Left hindlimb (tissue), 1 donor: ENCODE measurements at regions not wholly inside any gene's neighbourhood (a gene's known extent, or its start where the extent isn't known, plus 50 kb on each side); places are given as distances from the start of the nearest gene placed in this dataset.
A peak's percentile ranks its signal among the peaks of the same experiment; 100 is the strongest.

Experiments used
- DNase-seq: peaks from one replicate; pipeline ENCODE4 v3.0.0-alpha.2; 2018

DNA sequence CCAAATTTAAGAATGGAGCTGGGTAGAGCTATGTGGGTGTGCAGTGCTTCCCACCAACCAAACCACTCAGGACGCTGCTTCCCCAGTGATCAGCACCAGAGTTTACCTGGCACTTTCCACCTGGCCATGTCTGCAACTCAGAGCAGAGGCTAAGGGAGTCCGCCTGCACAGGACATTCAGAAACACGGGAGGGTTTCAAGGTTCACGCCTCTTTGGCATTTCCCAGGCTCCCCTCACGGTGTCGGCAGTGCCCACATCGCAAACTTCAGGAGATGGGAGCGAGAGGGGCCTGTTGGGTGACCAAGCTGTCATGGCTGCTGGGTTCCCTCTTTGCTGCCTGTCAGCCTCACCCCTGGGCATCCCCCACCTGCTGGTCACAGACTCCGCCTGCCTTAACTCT is 161.5 kb downstream of the NXNL2 start:
- no peak for DNase-seq

GRCh38 chr9:88697764-88698432 is 162.9 kb downstream of the NXNL2 start:
- DNase-seq: no peak

DNA sequence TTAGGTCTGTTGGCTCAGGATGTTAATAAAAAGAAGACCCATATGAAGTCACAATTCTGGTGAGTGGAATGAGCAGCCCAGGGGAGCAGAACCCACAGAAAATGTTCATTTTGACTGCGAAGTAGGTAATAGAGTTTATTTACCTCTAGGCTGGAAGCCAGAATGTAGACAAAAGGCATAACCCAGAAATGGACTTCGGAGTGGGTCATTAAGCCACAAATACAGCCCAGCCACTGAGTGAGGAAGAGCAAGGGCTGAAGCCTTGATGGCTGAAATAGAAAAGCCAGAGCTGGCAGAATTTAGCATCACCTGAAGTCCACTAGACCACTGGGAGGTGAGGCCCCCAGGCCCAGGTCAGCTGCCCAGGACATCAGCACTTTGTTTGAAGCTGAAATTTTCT is 168.0 kb downstream of the NXNL2 start:
- DNase-seq: no peak

GRCh38 chr9:88706193-88707113 is 171.5 kb downstream of the NXNL2 start:
- no peak for DNase-seq

GRCh38 chr9:88710449-88710848 is 175.5 kb downstream of the NXNL2 start:
- no peak for DNase-seq

- DNase-seq: no peak
Observed at GRCh38 chr9:88711719-88712118, 176.7 kb downstream of the NXNL2 start.

DNA sequence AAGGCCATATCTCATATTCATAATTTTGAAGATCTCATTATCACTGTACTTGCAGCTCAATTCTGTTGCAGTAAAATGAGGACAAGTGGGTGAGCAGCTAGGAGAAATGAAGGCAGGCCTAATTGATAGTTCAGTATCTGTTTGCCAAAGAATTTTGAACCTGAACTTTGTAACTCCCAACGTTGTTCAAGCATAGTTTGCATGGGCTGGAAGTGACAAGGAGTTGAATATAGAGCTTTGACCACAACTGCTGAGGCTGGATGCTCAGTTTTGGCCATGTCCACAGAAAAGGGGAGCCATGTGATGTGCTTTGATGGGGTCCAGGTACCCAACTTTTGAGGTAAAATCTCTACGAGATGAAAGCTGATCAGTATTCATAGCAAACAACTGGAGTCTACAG is 177.5 kb downstream of the NXNL2 start:
- DNase-seq: no peak

DNA sequence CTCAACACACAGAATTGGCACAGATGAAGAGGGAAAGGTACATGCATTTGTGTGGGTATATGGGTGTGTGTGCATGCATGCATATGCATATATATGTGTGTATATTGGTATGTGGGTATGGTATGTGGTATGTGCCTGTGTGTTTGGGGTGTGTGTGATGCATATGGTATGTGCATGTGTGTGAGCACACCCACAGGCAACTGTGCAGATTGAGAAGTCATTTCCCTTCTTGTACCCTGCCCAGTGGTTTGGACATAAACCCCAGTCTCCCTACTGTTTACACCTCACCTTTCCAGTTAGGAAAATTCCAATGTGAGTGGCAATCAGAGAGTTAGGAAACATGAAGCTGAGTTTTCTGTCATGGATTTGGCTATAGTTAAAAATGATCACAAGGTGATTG is 178.0 kb downstream of the NXNL2 start:
- no peak for DNase-seq

- no peak for DNase-seq
Observed at GRCh38 chr9:88716596-88717290, 181.8 kb downstream of the NXNL2 start.

GRCh38 chr9:88721025-88721424 is 186.0 kb downstream of the NXNL2 start:
- DNase-seq: peak; percentile 73

DNA sequence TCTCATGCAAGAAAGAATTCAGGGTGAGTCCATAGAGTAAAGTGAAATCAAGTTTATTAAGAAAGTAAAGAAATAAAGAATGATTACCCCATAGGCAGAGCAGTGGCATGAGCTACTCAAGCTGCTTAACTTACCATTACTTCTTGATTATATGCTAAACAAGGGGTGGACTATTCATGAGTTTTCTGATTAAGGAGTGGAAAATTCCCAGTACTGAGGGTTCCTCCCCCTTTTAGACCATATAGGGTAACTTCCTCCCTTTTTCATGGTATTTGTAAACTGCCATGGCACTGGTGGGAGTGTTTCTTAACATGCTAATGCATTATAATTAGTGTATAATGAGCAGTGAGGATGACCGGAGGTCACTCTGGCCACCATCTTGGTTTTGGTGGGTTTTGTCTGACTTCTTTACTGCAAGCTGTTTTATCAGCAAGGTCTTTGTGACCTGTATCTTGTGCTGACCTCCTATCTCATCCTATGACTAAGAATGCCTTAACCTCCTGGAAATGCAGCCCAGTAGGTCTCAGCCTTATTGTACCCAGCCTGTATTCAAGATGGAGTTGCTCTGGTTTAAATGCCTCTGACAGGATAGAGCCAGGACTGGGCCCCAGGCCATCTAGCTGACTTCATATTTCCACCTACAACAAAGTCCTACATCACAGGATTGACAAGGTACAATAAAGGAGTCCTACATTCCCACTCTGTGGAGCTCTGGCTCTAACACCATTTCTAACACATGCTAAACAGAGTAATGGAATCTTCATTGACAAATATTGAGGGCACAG is 186.7 kb downstream of the NXNL2 start:
- no peak for DNase-seq

DNA sequence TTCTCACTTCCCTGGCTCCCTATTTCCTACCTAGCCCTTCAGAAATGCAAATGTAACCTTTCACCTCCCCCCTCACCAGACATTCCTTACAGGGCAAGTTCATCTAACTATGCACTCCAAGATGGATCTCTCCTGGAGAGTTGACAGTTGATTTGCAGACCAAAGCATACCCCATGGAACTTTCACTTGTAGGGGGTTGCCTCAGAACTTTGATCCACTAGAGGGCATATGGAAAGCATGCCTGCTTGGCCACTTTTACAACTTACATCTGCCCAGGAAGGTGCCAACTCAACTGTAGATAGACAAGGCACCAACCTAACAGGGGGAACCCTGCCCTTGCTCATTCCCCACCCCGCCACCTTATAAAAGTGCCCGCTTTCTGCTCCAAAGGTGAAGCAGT is 187.8 kb downstream of the NXNL2 start:
- no peak for DNase-seq

GRCh38 chr9:88723751-88724150 is 188.8 kb downstream of the NXNL2 start:
- DNase-seq: no peak

DNA sequence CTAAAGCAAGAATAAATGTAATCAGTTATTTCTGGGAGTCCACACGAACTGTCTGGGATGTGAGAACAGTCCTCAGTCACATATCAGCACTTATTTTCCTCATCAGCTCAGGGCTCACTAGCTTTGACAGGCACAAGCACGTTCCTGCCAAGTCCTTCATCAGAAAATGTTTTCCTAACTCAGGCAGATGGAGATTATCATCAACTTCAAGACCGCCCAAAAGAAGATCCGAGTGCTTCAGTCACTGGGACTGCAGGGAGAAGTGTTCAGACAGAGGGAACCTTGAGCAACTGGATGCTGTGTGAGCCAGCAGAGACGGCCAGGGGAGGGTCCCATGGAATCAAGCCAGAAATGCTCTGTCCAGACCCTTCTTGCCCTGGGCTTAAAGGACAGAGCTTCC is 189.4 kb downstream of the NXNL2 start:
- no peak for DNase-seq

- no peak for DNase-seq
Observed at GRCh38 chr9:88725300-88726019, 190.5 kb downstream of the NXNL2 start.

DNA sequence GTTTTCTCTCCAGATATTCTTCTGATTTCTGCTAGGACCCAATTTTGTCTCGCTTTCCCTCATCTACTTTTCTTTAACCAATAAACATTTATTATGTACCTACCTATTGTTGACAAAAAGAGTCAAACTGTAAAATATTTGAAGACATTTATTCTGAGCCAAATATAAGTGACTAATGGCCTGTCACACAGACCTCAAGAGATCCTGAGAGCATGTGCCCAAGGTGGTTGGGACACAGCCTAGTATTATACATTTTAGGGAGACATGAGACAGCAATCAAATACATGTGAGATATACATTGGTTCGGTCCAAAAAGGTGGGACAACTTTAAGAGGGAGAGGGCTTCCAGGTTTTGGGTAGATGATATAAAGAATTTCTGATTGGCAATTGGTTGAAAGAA is 191.8 kb downstream of the NXNL2 start:
- DNase-seq: no peak

DNA sequence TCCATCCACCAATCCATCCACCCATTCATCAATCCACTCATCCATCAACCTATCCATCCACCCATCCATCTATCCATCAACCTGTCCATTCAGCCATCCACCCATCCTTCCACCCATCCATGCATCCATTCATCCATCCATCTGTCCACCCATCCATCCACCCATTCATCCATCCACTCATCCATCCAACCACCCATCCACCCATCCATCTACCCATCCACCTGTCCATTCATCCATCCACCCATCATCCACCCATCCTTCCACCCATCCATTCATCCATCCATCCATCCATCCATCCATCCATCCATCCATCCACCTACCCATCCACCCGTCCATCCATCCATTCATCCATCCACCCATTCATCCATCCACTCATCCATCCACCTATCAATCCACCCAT is 195.8 kb downstream of the NXNL2 start:
- no peak for DNase-seq

GRCh38 chr9:88732128-88732527 is 197.2 kb downstream of the NXNL2 start:
- DNase-seq: no peak

- no peak for DNase-seq
Observed at GRCh38 chr9:88733651-88734421, 198.9 kb downstream of the NXNL2 start.

DNA sequence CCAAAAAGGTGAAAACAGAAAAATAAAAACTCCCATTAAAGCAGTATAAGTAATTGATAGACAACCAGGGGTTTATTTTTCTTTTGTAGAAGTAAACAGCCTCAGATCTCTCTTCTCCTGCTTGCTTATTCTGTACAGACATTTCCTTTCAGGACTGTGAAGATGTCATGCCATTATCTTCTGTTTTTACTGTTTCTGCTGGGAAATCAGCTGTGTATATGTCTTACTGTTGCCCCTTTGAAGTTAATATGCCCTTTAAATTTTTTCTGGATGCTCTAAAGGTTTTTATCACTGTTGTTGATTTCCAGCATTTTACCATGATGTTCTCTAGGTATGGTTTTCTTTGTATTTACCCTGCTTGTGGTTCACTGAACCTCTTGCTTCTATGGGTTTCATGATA is 199.5 kb downstream of the NXNL2 start:
- DNase-seq: no peak

DNA sequence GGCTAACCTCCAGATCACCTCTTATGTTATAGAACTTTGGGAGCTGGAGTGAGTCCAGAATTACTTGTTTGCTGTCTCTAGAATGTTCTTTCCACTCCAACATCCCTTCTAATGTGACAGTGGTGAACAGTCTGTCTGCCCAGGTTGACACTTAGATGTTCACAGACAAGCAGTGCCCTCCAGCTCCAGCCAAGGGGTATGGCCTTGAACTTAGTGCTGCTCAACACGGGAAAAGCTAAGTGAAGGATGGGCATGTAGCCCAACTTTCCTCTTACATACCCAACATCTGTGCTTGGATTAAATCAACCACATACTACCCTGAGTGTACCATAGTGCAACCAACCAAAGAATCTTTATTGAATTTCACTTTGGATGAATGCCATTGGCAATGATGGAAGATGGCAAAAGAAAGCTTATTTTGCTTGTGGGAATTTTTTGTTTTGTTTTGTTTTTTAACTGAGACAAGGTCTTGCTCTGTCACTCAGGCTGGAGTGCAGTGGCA is 201.2 kb downstream of the NXNL2 start:
- DNase-seq: no peak
